Raji (cell line): ENCODE measurements at regions not wholly inside any gene's neighbourhood (a gene's known extent, or its start where the extent isn't known, plus 50 kb on each side); places are given as distances from the start of the nearest gene placed in this dataset.

Source experiments
- POLR2A ChIP-seq: IDR thresholded peaks from 2 replicates; pipeline ENCODE4 v1.6.1; 2011; ENCODE audit warnings: low read depth, low read length, control low read depth; ENCODE audit not compliant: insufficient read depth

DNA sequence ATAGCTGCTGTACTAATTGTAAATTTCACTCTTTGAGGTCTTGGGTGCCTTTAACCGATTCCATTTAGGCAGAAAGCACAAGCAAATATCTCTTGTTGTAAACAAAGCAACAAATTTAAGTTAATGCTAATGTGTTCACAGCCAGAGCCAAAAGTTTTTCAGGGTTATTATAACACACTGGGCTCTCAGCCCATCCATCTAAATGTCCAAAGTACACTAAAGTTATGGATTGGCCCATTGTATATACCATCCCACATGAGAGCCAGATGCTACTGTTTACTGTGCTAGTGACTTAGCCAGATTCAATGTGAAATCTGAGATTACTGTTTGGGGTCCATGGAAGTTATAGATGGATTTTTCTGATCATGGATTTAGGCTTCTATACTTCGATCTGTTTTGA is 186.7 kb downstream of the LARP7 start:
- no peak for TF ChIP-seq POLR2A

- no peak for TF ChIP-seq POLR2A
Observed at GRCh38 chr4:112830753-112831386, 193.9 kb downstream of the LARP7 start.

GRCh38 chr4:112832493-112832892 is 195.6 kb downstream of the LARP7 start:
- TF ChIP-seq POLR2A, result no peak

DNA sequence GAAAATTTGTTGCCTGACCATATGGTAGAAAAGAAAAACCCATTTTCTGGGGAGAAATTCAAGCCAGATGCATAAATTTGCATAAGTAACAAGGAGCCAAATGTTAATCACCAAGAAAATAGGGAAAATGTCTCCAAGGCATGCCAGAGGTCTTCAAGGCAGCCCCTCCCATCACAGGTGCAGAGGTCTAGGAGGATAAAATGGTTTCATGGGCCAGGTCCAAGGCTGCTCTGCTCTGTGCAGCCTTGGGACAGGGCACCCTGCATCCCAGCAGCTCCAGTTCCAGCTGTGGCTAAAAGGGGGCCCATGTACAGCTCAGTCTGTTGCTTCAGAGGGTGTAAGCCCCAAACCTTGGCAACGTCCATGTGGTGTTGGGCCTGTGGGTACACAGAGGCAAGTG is 200.0 kb downstream of the LARP7 start:
- TF ChIP-seq POLR2A, result no peak

DNA sequence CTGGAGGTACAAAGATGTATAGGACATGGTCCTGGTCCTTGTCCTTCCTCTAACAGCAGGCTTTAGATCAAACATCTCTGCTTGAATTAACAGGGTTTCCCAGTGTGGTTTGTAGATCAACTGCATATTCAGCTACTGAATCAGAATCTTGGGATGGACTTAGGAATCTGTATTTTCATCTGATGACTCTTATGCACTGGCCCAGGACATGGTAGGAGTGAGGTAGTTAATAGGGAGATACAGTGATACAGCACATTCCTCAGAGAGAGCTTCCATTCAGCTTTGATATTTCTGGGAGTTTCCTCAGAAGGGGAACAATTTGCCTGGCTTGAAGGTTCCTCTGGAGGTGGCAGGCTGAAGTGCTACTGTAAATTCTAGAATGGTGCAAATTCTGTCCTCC is 203.1 kb downstream of the LARP7 start:
- no peak for TF ChIP-seq POLR2A

GRCh38 chr4:112840619-112841018 is 203.7 kb downstream of the LARP7 start:
- no peak for TF ChIP-seq POLR2A

DNA sequence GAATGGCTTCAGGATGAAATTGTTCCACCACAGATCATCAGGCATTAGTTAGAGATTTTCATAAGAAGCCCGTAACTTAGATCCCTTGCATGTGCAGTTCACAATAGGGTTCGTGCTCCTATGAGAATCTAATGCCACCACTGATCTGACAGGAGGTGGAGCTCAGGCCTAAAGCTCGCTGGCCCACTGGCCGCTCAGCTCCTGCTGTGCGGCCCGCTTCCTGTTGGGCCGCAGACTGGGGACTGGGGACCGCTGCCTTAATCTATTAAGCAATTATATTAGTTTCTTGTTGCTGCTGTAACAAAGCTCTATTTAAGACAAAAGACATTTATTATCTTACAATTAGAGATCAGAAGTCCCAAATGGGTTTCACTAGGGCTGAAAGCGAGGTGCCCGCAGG is 205.6 kb downstream of the LARP7 start:
- TF ChIP-seq POLR2A, result no peak

GRCh38 chr4:112845386-112845785 is 204.1 kb upstream of the ANK2 start:
- no peak for TF ChIP-seq POLR2A

GRCh38 chr4:112847045-112847444 is 202.4 kb upstream of the ANK2 start:
- TF ChIP-seq POLR2A, result no peak

DNA sequence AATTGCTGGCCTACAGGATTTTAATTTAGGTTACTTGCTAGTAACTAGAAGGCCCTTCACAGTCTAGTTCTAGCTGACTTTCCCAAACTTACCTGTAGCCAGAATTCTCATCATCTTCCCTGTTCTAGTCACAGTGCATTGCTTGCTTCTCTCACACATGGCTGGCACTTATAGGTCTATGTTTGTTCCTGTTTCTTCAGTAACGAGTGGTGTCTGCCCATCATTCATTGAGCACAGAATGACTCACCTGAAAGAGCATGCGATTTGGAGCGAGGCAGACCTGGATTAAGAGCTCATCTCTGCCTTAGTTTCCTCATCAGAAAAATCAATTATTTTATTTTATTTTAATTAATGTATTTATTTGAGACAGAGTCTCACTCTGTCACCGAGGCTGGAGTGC is 201.7 kb upstream of the ANK2 start:
- TF ChIP-seq POLR2A, result no peak

GRCh38 chr4:112848911-112849310 is 200.5 kb upstream of the ANK2 start:
- no peak for TF ChIP-seq POLR2A

DNA sequence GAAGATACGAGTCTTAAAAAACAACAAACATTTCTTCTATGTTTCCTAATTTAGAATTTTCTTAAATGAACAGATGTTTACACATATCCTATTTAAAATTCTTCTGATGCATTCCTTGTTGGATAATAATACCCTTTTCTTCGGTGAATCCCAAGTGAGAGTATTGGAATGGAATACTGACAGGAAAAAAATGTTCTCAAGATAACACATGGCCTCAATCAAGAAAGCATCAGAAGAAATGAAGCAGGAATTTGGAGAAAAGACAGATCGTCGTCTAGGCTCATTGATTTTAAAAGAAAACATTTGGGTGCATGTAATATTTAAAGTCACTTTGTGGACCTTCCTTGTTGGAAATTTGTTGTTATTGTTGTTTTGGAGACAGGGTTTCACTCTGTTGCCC is 196.9 kb upstream of the ANK2 start:
- TF ChIP-seq POLR2A, result no peak

DNA sequence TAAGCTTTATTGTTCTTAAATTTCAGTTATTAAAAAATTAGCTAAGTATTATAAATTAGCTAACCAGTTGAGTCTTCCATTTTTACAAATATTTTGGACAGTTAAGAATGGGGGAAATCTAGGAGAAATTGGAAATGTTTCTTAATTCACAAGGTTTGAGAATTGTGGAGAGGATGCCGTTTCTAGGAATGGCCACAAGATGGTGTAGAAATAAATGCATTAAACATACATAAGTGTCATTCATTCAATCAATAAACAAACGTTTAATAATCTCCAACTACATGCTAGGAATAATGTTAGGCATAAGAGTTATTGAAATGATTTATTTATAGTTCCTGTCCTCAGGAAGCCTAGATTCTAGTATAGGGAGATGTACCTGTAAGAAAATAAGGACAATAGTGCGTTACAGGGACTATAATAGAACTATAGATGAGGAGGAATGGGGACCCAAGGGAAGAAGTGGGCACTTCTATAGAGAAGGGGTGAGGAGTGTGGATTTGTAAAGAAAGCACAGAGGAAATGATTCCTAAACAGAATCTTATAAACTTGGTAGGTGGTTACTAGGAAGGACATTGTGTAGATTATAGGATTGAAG is 195.7 kb upstream of the ANK2 start:
- TF ChIP-seq POLR2A, result no peak

DNA sequence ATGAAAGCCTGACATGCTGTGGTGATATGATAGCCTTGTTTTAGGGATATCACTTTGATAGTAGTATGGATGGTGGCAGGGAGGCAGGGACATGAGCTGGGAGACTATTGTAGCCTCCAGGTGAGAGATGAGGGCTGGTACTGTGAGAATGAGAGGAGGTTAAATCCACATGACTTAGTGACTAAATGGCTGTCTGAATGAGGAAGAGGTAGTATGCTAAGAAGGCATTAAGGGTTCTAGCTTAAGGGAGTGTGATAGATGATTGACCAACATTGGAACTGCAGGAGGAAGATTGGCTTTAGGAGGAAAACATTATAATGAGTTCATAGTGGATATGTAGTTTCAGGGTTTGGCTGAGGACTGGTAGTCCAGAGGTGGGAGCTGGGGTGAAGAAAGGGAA is 195.0 kb upstream of the ANK2 start:
- TF ChIP-seq POLR2A, result no peak

GRCh38 chr4:112855058-112855457 is 194.4 kb upstream of the ANK2 start:
- no peak for TF ChIP-seq POLR2A

GRCh38 chr4:112857461-112857860 is 192.0 kb upstream of the ANK2 start:
- no peak for TF ChIP-seq POLR2A

DNA sequence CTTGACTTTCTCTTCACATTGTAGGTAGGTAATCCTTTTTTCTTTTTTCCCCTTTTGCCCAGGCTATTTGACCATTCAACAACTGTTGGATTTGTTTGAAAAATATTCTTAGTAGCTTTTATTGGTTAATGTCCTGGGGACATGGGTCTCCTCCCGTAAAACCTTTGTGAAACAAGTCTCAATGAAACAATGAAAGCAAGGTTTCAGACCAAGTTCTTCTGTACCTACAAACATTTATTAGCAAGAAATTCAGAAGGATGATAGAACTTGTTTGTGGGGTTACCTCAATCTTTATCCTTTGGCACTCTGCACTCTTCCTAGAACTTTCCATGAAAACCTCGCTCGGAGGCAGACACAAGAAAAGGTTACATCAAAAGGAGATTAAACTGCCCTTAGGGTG is 190.7 kb upstream of the ANK2 start:
- no peak for TF ChIP-seq POLR2A

GRCh38 chr4:112859456-112860184 is 189.8 kb upstream of the ANK2 start:
- TF ChIP-seq POLR2A, result no peak
